ENCODE measurements at regions not wholly inside any gene's neighbourhood (a gene's known extent, or its start where the extent isn't known, plus 50 kb on each side); places are given as distances from the start of the nearest gene placed in this dataset.

- Histone ChIP-seq H3K79me2 (ENCODE audit: insufficient read depth, low read length) (no peaks in the 10 kb centered on the region), H3K27ac (ENCODE audit: low read depth, low read length) (no peak overlapping the region), H4K20me1 (ENCODE audit: insufficient read depth, low read length) (no peaks in the 10 kb centered on the region), H2AFZ (ENCODE audit: low read length) (no peak overlapping the region), H3K36me3 (ENCODE audit: insufficient read depth, low read length) (no peaks in the 10 kb centered on the region), H3K4me3 (ENCODE audit: insufficient read depth, low read length) (no peak overlapping the region), H3K9me3 (ENCODE audit: low read depth, low read length) (no peaks in the 10 kb centered on the region), H3K4me1 (ENCODE audit: insufficient read depth, low read length) (no peaks in the 10 kb centered on the region), H3K27me3 (ENCODE audit: insufficient read depth, low read length) (no peaks in the 10 kb centered on the region), H3K4me2 (ENCODE audit: insufficient read depth, low read length) (no peak overlapping the region)
- TF ChIP-seq CTCF (IDR thresholded peaks at IDR 0.05; ENCODE audit: extremely low read depth, low read depth, low read length), result no peak
- no peak for DNase-seq (ENCODE audit: insufficient read length, low spot score, missing footprints)
These were observed 180.3 kb upstream of the UBE3A start for GRCh38 chr15:25619076-25619475.

- Histone ChIP-seq H3K27ac (ENCODE audit: low read depth, low read length) (no peak overlapping the region), H3K4me3 (ENCODE audit: insufficient read depth, low read length) (no peak overlapping the region), H4K20me1 (ENCODE audit: insufficient read depth, low read length) (no peaks in the 10 kb centered on the region), H2AFZ (ENCODE audit: low read length) (no peak overlapping the region), H3K79me2 (ENCODE audit: insufficient read depth, low read length) (no peaks in the 10 kb centered on the region), H3K9me3 (ENCODE audit: low read depth, low read length) (no peaks in the 10 kb centered on the region), H3K4me1 (ENCODE audit: insufficient read depth, low read length) (no peaks in the 10 kb centered on the region), H3K36me3 (ENCODE audit: insufficient read depth, low read length) (no peaks in the 10 kb centered on the region), H3K4me2 (ENCODE audit: insufficient read depth, low read length) (no peak overlapping the region), H3K27me3 (ENCODE audit: insufficient read depth, low read length) (no peaks in the 10 kb centered on the region)
- DNase-seq (ENCODE audit: insufficient read length, low spot score, missing footprints), result no peak
- TF ChIP-seq CTCF (IDR thresholded peaks at IDR 0.05; ENCODE audit: extremely low read depth, low read depth, low read length), result no peak
These were observed 179.3 kb upstream of the UBE3A start for GRCh38 chr15:25618161-25618560.

- H3K9me3 ChIP-seq (ENCODE audit: low read depth, low read length), result no peaks in the 10 kb centered on the region
- H4K20me1 ChIP-seq (ENCODE audit: insufficient read depth, low read length), result no peaks in the 10 kb centered on the region
- H3K4me1 ChIP-seq (ENCODE audit: insufficient read depth, low read length), result no peaks in the 10 kb centered on the region
- H2AFZ ChIP-seq (ENCODE audit: low read length), result no peak overlapping the region
- no peak for TF ChIP-seq CTCF (IDR thresholded peaks at IDR 0.05; ENCODE audit: extremely low read depth, low read depth, low read length)
- H3K27me3 ChIP-seq (ENCODE audit: insufficient read depth, low read length), result no peaks in the 10 kb centered on the region
- no peak overlapping the region for H3K4me3 ChIP-seq (ENCODE audit: insufficient read depth, low read length)
- no peak overlapping the region for H3K4me2 ChIP-seq (ENCODE audit: insufficient read depth, low read length)
- no peaks in the 10 kb centered on the region for H3K79me2 ChIP-seq (ENCODE audit: insufficient read depth, low read length)
- H3K36me3 ChIP-seq (ENCODE audit: insufficient read depth, low read length), result no peaks in the 10 kb centered on the region
- H3K27ac ChIP-seq (ENCODE audit: low read depth, low read length), result no peak overlapping the region
- no peak for DNase-seq (ENCODE audit: insufficient read length, low spot score, missing footprints)
These were observed 177.6 kb upstream of the UBE3A start for GRCh38 chr15:25616471-25616870.

GRCh38 chr15:25613134-25613533 lies 174.3 kb upstream of the UBE3A start:
- no peak for DNase-seq (ENCODE audit: insufficient read length, low spot score, missing footprints)
- Histone ChIP-seq H3K4me2 (ENCODE audit: insufficient read depth, low read length) (no peak overlapping the region), H3K4me1 (ENCODE audit: insufficient read depth, low read length) (no peaks in the 10 kb centered on the region), H3K27ac (ENCODE audit: low read depth, low read length) (no peak overlapping the region), H3K36me3 (ENCODE audit: insufficient read depth, low read length) (no peaks in the 10 kb centered on the region), H3K4me3 (ENCODE audit: insufficient read depth, low read length) (no peak overlapping the region), H3K79me2 (ENCODE audit: insufficient read depth, low read length) (no peaks in the 10 kb centered on the region), H3K9me3 (ENCODE audit: low read depth, low read length) (no peaks in the 10 kb centered on the region), H3K27me3 (ENCODE audit: insufficient read depth, low read length) (no peaks in the 10 kb centered on the region), H2AFZ (ENCODE audit: low read length) (no peak overlapping the region), H4K20me1 (ENCODE audit: insufficient read depth, low read length) (no peaks in the 10 kb centered on the region)
- TF ChIP-seq CTCF (IDR thresholded peaks at IDR 0.05; ENCODE audit: extremely low read depth, low read depth, low read length), result no peak

Data from osteoblast (primary cell).